ENCODE measurements at regions not wholly inside any gene's neighbourhood (a gene's known extent, or its start where the extent isn't known, plus 50 kb on each side); places are given as distances from the start of the nearest gene placed in this dataset.

GRCh38 chr6:18703546-18703945, 316.4 kb downstream of the RNF144B start:
- Histone ChIP-seq H3K9me3 (replicated peaks; ENCODE audit: control insufficient read depth, insufficient read depth, low read depth, low read length) (peaks cover 2% of the 10 kb centered on the region), H3K9ac (ENCODE audit: insufficient read depth in 1 of 2, low read depth in 2 of 2, low read length in 2 of 2) (no peak overlapping the region), H3K4me1 (replicated peaks in 1 of 2; ENCODE audit: control insufficient read depth in 2 of 2, insufficient read depth in 2 of 2, low read length in 2 of 2) (no peaks in the 10 kb centered on the region), H2AFZ (ENCODE audit: low read depth, low read length) (no peak overlapping the region), H3K9me1 (ENCODE audit: control insufficient read depth, insufficient read depth, low read length) (no peaks in the 10 kb centered on the region), H3K27me3 (ENCODE audit: control insufficient read depth in 2 of 2, insufficient read depth in 2 of 2, low read length in 2 of 2) (no peaks in the 10 kb centered on the region), H4K20me1 (replicated peaks; ENCODE audit: control insufficient read depth, insufficient read depth, low read length) (no peaks in the 10 kb centered on the region), H3K79me2 (ENCODE audit: control insufficient read depth, insufficient read depth, low read length) (no peaks in the 10 kb centered on the region), H3K27ac (ENCODE audit: extremely low read depth, low read depth, low read length) (no peak overlapping the region), H3K4me2 (ENCODE audit: insufficient read depth, low read length) (no peak overlapping the region), H3K4me3 (no peak overlapping the region), H3K36me3 (ENCODE audit: control insufficient read depth, insufficient read depth, low read length) (no peaks in the 10 kb centered on the region)
- TF ChIP-seq SIN3A (IDR thresholded peaks at IDR 0.05; ENCODE audit: borderline replicate concordance in 2 of 2, control insufficient read depth in 1 of 2, low read depth in 2 of 2, low read length in 2 of 2) (no peak), ZNF444 (CRISPR knock-in tag; IDR thresholded peaks at IDR 0.05) (no peak), CHD2 (IDR thresholded peaks at IDR 0.05; ENCODE audit: low read depth, low read length) (no peak)
- ChIA-PET CTCF (ENCODE audit: low intra/inter-chr PET ratio) (no interaction called here), POLR2A (no interaction called here)
- FAIRE-seq (no peak), ATAC-seq (no peak), DNase-seq (ENCODE audit: extremely low read depth in 1 of 4, low spot score in 3 of 4) (no peak)
- intact Hi-C loops (cut with micrococcal nuclease): no loop called here
- no TSS peak for BruUV-seq (replicated peaks)
- 0% methylated on average over 3 of the region's 3 CpGs for WGBS (ENCODE audit: insufficient coverage, low coverage, missing lambda C conversion rate)
- in situ Hi-C loops (cut with MboI): no loop called here

GRCh38 chr6:18707714-18708439, 320.7 kb downstream of the RNF144B start:
- no peak for ATAC-seq
- no peak for FAIRE-seq
- no TSS peak for BruUV-seq (replicated peaks)
- WGBS (ENCODE audit: insufficient coverage, low coverage, missing lambda C conversion rate): 2% methylated on average over 6 of the region's 6 CpGs
- Histone ChIP-seq H3K9me1 (ENCODE audit: control insufficient read depth, insufficient read depth, low read length) (no peaks in the 10 kb centered on the region), H3K27ac (ENCODE audit: extremely low read depth, low read depth, low read length) (no peak overlapping the region), H3K27me3 (ENCODE audit: control insufficient read depth in 2 of 2, insufficient read depth in 2 of 2, low read length in 2 of 2) (no peaks in the 10 kb centered on the region), H3K9me3 (replicated peaks; ENCODE audit: control insufficient read depth, insufficient read depth, low read depth, low read length) (no peaks in the 10 kb centered on the region; the same call in none of the 2 replicates), H2AFZ (ENCODE audit: low read depth, low read length) (no peak overlapping the region), H3K79me2 (ENCODE audit: control insufficient read depth, insufficient read depth, low read length) (no peaks in the 10 kb centered on the region), H3K9ac (ENCODE audit: insufficient read depth in 1 of 2, low read depth in 2 of 2, low read length in 2 of 2) (no peak overlapping the region), H3K4me3 (no peak overlapping the region), H3K4me1 (replicated peaks in 1 of 2; ENCODE audit: control insufficient read depth in 2 of 2, insufficient read depth in 2 of 2, low read length in 2 of 2) (no peaks in the 10 kb centered on the region), H3K36me3 (ENCODE audit: control insufficient read depth, insufficient read depth, low read length) (no peaks in the 10 kb centered on the region), H3K4me2 (ENCODE audit: insufficient read depth, low read length) (no peak overlapping the region), H4K20me1 (replicated peaks; ENCODE audit: control insufficient read depth, insufficient read depth, low read length) (no peaks in the 10 kb centered on the region)
- CTCF ChIA-PET (ENCODE audit: low intra/inter-chr PET ratio): no interaction called here
- POLR2A ChIA-PET: no interaction called here
- intact Hi-C loops (cut with micrococcal nuclease) (no loop called here), in situ Hi-C loops (cut with MboI) (no loop called here)
- TF ChIP-seq GTF3C2 (IDR thresholded peaks at IDR 0.05; ENCODE audit: borderline replicate concordance, extremely low read depth, insufficient read length): no peak
- TF ChIP-seq, protein P1, sequence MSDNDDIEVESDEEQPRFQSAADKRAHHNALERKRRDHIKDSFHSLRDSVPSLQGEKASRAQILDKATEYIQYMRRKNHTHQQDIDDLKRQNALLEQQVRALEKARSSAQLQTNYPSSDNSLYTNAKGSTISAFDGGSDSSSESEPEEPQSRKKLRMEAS (CRISPR knock-in tag; IDR thresholded peaks at IDR 0.05): no peak
- no peak for TF ChIP-seq GABPB1 (CRISPR knock-in tag; IDR thresholded peaks at IDR 0.05)
- TF ChIP-seq MCM2 (IDR thresholded peaks at IDR 0.05; ENCODE audit: low read depth): no peak
- no peak for TF ChIP-seq SRSF9 (IDR thresholded peaks at IDR 0.05; ENCODE audit: borderline replicate concordance, low read depth, low read length)
- TF ChIP-seq MTA1 (IDR thresholded peaks at IDR 0.05; ENCODE audit: borderline replicate concordance): no peak
- no peak for TF ChIP-seq RBFOX2 (IDR thresholded peaks at IDR 0.05; ENCODE audit: low read depth, low read length)
- no peak for TF ChIP-seq SREBF1 (IDR thresholded peaks at IDR 0.05; ENCODE audit: borderline replicate concordance, low read depth, low read length)
- TF ChIP-seq POU5F1 (IDR thresholded peaks at IDR 0.05; ENCODE audit: borderline replicate concordance, low read depth, low read length, partially characterized antibody): no peak
- no peak for DNase-seq (ENCODE audit: extremely low read depth in 1 of 4, low spot score in 3 of 4)
